GF-D8 (cell line): ENCODE measurements at regions not wholly inside any gene's neighbourhood (a gene's known extent, or its start where the extent isn't known, plus 50 kb on each side); places are given as distances from the start of the nearest gene placed in this dataset.

Source experiments
- DNase-seq: peaks from one replicate; lab custom pipeline; 2025; lab: John Stamatoyannopoulos, UW

DNA sequence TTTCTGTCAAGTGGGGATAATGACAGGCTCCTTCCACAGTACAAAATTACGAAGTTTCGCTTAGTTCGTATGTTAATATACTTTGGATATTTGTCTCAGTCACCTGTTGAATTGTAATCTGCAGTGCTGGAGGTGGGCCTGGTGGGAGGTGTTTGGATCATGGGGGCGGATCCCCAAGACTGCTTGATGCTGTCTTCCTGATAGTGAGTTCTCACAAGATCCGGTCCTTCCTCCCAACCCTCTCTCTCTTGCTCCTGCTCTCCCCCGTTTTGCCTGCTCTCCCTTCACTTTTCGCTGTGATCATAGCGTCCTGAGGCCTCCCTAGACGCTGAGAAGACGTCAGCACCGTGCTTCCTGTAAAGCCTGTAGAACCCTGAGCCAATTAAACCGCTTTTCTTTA is 97.1 kb upstream of the EPB41L3 start:
- DNase-seq: no peak

DNA sequence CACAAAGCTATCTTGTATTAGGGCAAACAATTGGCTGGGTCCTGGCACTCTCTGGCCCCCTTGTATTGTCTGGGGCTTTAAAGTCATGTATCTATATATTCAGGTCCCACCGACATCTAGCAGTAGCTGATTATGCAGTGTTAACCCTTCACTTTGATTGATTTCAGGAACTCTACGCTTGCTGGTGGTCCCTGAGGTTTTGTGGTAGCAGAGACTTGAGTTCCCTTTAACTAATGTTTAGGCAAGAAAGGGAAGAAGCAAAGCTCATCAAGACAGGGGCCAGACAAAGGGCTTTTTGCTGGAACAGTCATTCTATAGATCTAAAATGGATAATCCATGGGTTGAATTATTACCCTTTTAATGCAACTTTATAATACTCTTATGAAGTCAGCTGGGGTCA is 95.3 kb upstream of the EPB41L3 start:
- DNase-seq: no peak

DNA sequence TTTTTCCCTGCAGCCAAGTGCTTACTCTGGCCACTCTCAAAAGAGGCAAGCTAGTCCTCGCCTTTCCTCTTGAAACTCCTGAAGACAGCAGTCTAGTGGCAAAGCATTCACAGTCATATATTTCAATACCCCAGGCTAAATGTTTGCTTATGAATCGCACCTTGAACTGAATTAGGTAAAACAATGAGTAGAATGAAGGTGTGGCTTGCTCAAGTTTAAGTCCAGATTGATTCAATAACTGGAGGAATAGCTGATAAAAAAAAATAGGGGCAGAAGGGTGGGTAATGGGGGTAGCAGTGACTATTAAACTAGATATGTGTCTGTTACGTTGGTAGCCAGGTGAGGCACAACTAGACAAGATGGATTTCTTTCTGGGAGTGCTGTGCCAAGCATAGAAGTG is 88.2 kb upstream of the EPB41L3 start:
- DNase-seq: no peak

DNA sequence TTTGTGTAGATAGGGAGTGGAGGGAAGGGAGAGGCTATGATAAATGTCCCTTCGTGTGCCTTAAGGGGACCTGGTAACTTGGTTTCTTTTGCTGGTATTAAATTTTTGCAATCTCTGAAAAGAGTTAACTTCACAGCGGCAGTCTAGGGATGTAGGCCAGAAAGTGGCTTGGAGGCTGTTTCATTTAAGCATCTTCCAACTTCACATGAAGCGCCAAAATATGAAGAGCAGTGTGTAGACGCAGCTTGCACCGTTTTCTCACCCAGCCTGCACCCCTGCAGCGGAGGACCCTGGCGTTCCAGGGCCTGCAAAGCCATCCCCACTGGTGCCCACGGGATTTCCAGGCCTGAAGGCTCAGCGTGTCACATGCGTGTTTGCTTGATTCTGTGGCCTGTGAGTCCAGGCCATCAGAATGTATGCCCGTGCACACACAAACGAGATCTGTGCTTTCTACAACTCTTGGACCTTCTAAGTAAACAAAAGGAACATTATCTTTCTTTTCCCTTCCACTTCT is 87.2 kb upstream of the EPB41L3 start:
- no peak for DNase-seq

DNA sequence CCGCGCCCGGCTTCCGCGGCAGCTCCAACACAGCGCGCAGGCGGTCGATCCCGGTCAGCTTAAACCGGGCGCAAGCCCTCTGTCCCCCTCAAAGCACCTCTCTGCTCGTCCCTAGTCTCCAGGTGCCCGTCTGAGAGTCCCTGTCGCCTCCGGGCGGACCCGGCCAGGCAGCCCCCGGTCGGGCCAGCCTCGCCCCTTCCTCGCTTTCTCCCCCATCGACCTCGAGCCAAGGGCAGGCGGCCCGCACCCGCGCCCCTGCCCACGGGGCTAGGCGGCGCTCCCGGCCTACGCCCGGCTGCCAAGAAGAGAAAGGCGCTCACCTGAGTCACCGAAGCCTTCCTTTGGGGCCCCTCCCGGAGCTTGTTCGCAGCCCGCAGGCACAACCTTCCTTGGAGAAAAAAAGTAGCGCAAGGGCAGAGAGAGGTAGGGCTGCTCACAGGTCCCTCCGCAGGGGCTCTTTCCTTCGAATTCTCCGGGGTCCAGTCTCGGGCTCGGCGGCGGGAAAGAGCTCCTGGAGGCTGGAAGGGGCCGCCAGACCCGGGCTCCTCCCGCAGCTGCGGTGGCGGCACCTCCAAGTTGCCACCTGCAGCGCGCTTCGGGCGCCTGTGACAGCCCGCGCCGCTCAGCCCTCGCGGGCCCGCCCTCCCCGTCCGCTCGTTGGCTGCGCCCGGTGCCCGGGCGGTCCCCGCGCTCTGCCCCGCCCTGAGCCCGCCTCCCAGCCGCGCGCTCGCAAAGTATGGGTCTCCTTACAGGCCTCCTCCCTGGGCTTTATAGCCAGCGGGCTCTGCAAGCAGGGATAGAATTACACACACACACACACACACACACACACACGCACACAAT is 86.5 kb upstream of the EPB41L3 start:
- DNase-seq: no peak

DNA sequence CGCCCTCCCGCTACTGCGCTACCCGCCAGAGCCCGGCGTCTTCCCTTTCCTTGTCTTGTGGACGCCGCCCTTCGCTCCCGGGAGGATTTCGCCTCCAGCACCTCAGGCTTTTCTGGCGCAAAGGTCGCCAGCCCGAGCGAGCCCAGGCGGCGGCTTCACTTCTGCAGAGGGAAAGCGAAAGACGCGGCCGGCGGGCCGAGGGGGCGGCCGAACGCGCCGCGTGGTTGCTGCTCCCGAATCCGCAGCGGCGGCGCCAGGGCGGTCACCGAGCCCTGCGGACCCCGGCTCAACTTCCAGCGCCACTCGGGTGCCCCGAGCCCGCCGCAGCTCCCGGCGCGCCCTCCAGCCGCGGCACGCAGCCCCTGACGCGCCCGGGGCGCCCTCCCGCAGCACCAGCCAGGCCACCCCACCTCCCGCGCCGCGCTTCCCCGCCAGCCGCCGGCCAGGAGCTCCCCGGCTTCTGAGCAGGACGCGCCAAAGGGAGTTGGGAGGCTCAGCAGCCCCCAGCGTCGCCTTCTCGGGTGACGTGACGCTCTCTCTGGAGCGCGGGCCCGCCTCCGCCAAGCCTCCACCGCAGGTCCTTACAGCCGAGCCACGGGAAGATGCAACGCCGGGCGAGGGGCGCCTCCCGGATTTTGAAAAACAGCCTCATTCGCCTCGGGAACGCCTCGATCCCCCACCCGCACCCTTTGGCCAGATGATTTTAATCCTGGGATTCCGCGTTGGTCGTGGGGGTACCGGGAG is 84.9 kb upstream of the EPB41L3 start:
- no peak for DNase-seq

DNA sequence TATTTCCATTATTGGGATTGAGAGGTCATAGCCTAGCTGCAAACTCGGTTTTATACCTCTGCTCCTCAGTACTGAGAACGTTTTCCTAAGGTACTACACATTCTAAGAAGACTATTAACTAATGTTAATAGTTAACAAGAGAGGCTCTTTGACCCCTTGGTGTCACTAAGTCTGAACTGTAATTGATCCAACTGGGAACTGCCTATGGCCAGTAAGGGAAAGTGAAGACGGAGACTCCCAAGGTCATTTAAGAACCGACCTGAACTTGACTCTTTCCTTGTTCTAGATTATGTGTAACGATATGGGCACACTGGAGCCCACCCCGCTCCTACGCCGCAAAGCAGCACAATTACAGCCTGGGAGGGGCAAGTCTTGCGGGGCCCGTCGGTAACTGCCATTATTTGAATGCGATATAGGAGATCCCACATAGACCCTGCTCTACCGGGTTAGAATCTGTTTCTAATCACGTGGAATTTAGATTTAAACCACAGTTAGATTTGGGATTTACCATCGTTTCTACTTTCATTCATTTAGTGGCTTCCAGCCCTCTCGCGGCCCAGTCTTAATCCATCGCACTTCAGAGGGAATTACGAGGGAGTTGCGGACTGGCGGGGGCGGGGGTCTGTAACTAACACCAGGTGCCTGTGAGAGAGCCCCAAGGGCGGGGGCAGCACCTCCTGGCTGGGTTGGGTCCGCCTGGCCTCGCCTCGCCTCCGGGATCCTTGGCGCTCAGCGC is 84.1 kb upstream of the EPB41L3 start:
- no peak for DNase-seq

DNA sequence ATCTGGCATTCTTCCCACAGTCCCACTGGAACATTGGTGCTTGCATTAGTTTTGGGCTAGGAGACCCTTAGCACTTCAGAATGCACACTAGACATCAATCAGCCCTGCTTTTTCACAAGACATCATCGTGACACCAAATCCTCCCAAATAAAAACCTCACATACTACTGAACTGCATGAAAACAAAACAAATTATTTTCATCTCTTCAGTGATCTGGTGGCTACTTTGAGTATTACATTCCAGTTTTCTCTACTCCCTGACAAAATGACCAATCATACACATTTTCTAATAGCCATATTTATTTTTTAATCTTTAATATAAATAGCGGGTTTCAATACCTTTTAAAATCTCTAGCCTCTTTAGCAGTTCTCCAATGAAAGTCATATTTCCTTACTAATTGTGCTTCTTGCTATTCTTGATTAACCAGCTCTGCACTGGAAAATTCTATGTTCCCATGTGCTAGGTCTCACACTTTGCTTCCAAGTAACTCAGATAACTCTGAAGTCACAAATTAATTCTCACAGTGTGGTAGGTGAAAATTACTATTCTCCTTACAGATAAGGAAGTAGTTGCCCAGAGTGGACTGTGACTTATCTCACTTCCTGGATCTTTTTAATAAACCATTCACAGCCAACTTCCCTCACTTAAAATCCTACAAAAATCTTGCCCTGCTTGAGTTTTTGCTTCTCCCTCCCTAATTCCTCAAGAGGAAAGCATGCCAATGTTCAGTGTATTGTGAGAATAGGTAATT is 82.5 kb upstream of the EPB41L3 start:
- DNase-seq: no peak

DNA sequence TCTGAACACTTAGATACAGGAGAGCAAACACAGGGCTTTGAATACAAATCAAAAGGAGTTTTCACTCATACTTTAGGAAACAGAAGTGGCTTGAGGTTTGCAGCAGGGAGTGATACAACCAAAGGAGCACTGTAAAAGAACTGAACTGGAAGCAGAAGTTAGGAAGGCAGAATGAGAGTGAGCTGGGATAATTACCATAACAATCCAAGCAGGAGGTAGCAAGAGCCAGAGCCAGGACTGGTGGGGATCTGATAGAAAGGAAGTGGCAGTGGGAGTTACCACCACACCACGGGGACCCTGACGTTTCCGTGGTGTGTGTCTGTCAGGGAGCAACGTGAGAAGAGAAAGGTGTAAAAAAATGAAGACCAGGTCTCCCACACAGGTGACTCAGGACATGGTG is 81.3 kb upstream of the EPB41L3 start:
- no peak for DNase-seq

DNA sequence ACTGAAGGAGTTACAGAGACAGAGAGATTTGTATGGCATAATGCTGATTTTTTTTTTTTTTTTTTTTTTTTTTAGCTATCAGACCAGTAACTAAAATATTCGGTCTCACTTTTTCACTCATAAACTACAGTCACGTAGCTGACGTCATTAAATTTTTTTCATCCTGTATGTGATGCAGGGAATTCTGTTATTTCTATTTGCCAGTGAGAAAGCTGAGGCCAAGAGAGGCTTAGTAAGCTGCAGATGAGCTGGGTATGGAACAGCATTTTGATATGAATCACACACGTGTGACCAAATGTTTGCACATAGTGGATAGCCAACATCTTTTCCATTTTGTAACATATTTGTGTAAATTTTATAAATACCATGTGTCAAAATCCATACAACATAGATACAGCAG is 79.1 kb upstream of the EPB41L3 start:
- no peak for DNase-seq

DNA sequence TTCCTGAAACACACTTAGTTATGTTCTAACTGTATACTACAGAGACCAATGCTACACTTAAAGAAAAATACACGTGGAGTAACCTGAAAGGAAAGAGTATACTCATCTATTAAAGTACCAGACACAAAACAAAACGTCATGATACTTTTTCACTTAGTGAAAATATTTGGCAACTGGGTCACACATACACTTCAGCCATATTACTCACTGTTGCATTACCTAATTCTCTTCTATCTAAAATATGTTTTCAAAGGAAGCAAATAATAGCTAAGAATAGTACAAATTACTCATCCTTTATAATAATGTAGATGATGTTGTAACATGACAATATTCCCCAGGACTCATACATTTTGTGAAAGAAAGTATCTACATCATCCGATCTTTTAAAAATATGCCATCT is 76.5 kb upstream of the EPB41L3 start:
- no peak for DNase-seq

DNA sequence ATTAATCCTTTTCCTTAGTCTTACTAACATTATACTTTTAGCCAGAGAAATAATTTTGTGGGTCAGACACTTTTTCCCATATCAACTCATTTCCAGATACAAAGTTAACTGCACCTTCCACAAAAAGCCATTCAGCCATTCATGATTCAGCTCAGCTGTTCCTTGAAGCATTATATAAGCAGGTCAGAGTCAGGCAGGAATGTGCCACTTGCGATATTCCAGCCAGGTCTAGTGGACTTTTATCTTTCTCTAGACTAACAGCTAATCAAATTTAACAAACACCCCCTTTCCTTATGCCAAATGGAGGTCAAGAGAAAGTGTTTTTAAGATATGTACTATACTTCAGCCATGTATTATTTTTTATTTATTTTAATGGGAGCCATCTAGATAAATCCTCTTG is 75.6 kb upstream of the EPB41L3 start:
- no peak for DNase-seq

DNA sequence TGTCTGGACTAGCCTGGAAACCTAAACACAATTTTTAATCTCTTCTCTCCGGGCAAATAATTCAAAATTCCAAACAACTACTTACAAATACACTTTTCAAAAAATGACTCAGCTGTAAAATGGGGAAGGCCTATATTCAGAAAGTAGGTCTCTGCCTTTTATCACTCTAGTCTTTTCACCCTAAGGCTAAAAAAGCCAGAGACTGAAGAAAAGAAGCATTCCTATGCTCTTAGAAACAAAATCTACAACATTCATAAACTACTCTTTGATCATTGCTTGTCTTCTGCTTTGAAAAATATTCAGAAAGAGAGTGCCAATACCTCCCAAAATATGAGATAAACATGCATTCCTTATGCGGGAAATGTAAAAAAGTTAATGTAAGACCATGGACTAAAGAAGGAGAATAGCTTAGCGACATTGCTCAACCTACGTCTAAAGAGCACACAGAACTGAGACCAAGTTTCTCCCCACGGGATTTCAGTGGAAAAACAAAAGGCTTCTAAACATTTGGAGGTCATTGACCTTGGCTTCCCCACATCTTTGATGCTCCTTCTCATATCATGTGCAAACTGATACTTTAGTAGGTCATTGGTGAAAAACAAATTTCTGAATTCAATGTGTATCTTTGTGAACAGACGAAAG is 74.4 kb upstream of the EPB41L3 start:
- no peak for DNase-seq

DNA sequence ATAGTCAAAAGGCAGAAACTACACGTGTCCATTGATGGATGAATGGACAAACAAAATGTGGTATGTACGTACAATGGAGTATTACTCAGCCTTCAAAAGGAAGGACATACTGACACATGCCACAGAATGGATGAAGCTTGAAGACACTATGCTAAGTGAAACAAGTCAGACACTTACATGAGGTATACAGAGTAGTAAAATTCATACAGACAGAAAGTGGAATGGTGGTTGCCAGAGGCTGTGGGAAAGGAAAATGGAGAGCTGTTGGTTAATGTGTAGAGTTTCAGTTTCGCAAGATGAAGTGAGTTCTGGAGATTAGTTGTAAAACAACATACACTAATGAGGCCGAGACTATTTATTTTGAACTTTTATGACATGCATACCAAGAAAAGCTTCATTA is 67.4 kb upstream of the EPB41L3 start:
- DNase-seq: no peak

DNA sequence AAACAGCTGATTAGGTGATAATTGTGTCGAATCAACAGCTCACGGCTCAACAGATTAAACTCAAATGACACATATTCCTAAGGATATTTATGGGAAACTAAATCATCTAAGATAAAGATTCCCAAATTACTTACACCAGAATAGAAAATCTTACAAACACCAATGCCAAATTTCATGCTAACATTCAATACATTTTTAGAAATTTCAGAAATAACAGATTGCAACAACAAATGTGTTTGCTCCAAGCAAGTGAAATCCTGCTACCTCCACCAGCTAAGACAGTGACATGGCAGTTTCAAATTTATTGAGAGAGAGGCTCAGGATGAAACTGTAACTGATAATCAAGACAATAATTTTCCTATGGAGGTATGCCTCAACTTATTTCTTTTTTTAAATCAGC is 65.0 kb upstream of the EPB41L3 start:
- DNase-seq: no peak

DNA sequence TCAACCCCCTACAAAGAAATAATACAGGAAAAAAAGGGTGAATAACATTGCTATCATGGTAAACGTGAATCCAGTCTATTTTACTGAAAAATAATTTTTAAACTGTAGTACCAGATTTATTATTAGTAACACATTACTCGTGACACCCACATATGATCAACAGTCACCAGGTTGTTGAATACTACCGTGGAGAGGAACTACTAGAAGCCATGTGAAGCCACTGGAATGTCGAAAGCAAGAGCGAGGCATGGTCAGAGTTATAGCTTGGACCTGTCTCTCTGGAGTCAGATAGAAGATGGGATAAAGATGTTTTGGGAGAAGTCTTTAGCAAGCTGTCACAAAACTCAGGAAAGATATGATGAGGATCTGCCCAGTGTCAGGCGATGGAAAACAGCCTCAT is 63.2 kb upstream of the EPB41L3 start:
- DNase-seq: no peak

DNA sequence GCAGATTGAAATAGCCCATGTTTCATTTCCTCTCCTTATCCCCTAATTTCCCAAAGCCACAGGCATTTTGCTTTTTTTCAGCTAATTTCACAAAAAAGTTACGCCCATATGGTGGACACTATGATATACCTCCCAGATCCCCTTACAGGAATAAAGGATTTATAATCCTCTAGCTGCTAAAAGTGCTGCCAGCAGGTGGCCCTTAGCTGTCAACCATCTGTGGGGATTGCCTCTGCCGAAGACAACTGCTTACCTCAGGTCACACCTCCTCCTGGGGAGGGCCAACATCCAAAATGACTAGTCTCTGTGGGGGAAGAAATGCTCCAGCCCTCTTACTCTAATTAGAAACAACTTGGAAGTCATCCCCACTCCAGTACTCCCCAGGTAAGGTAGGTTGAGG is 61.0 kb upstream of the EPB41L3 start:
- DNase-seq: no peak

DNA sequence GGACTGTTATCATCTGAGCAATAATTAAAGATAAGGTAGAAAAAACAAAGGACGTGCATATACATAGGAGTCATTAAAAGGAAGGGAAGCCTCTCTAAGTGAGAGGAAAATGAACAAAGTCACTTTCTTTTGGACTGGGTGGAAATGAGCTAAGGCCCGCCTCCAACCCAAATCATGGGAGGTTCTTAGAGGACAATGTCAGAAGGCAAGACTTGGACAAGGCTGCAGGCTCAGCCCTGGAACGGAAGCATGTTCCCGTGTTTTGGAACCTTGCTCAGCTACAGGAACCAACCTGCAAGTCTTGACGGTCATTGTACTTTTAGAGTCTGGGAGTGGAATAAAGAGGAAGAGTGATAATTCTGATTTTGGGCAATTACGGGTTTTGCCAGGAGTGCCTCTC is 59.4 kb upstream of the EPB41L3 start:
- no peak for DNase-seq

DNA sequence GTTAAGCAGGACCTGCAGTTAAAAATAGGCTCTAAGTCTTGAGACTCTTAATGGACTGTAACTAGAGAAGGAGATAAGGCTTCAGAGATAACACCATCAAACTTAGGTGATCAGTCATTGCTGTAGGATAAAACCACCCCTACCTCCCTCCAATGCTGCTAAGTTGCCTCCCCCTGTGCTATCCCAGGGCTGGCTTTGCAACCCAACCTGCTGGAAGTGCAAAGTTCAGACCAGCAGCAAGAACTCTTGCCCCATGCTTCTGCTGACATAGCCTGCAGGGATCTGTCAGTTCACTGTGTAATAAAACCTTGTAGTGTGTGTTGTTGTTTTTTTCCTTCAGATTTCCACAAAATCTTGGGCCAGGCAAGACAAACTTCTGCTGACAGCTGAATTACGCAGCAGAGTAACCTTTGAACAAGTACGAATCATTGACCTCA is 57.4 kb upstream of the EPB41L3 start:
- DNase-seq: no peak

DNA sequence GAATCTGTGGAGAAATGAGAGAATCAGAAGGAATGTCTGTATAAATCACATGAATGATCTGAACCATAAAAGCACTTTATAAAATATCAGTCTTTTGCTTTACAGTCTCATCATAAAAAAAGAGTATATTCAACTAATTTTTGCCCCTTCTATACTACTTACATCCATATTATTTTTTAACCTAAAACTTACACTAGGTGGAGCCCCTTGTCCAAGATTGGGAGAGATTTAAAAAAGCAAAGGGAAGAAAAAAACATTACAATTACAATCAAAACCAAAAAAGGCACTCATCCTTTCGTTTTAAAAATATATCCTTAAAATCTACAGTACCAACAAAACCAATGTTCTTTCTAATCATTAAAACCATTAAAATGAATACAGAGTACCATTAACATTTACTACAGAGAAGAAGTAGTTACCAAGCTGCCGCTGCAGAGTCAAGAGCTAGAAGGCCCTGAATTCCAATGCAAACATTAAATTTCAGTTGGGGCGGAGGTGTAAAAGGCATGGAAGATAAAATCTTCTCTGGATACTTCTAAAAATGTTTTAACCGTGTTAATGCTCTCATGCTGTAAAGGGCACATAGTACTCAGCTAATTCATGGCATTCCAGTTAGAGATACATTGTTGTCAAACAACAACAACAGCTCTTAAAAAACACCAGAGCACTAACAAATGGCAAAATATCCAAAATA is 56.7 kb upstream of the EPB41L3 start:
- no peak for DNase-seq

DNA sequence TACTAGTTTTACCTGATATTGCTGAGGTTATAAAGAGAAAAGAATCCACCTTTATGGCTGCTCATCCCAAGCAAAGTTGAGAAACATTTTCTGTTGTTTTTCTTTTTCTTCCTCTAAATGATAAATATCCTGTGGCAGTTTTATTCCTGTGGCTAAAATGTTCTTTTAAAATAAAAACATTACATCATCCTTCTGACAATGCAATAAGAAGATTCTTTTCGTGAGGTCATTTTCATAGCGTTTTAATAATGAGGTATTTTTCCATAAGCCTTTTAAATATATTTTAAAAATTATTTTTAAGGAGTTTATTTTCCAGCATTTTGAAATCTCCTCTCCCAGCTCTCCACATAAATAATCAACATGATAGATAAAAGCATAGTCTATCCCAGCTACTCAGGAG is 52.8 kb upstream of the EPB41L3 start:
- no peak for DNase-seq
